ENCODE measurements at regions not wholly inside any gene's neighbourhood (a gene's known extent, or its start where the extent isn't known, plus 50 kb on each side); places are given as distances from the start of the nearest gene placed in this dataset.

DNA sequence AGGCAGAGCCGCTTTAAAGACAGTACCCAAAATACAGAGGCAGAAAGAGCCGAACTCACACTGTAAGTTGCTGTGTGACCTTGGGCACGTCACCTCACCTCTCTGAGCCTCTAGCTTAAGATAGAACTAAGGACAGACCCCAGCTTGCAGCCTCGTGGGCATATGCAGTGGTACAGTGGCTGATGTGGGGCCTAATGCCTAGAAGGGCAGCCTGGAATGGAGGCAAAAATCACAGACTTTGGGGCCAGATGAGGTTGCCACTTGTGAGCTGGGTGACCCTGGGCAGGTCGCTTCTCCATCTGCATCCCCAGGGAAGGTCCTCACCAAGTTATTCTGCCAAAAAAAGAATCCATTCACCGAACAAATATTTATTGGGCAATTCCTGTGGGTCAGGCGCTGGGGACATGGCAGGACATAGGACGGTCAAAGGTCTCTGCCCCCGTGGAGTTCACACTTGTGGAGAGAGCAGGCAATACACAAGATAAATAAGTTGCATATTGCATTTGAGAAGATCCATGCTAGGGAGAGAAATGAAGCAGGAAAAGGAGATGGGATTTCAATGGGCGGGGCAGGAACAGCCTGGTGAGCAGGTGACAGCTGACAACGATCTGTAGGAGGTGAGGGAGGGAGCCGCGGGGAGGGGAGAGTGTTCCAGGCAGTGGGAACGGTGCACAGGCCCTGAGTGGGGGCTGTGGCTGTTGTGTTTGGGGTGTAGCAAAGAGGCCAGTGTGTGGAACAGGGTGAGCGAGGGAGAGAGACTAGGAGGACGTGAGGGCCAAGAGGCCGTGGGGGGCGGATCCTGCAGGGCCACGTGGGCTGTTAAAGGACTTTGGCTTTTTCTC is 115.2 kb downstream of the CEBPB start:
- no peaks in the 10 kb centered on the region for H3K36me3 ChIP-seq (ENCODE audit: control insufficient read depth in 2 of 2, extremely low read depth in 1 of 2, insufficient read depth in 2 of 2, low read length in 2 of 2)
- intact Hi-C loops (cut with micrococcal nuclease), result no loop called here
- no peak overlapping the region for H3K9ac ChIP-seq (replicated peaks; ENCODE audit: extremely low read depth, insufficient read depth, low read length)
- FAIRE-seq (no peak), DNase-seq (ENCODE audit: low read depth, low spot score) (no peak)
- H4K20me1 ChIP-seq (replicated peaks; ENCODE audit: control insufficient read depth, extremely low read depth, insufficient read depth, low read length), result no peaks in the 10 kb centered on the region
- dilution Hi-C loops (cut with MboI; ENCODE audit: extremely low pct_ligation_motif_present, low sequenced_read_pairs), result no loop called here
- H2AFZ ChIP-seq (ENCODE audit: low read depth, low read length), result no peak overlapping the region
- H3K9me3 ChIP-seq (replicated peaks; ENCODE audit: control insufficient read depth, insufficient read depth, low read length), result no peaks in the 10 kb centered on the region
- no peak overlapping the region for H3K4me3 ChIP-seq (replicated peaks in 1 of 3; ENCODE audit: insufficient read depth in 1 of 3, low read depth in 1 of 3, low read length in 3 of 3)
- POLR2A ChIA-PET, result no interaction called here
- TF ChIP-seq JUN (IDR thresholded peaks at IDR 0.05; ENCODE audit: borderline replicate concordance, insufficient read depth, insufficient read length, low read depth) (no peak), POLR2AphosphoS5 (IDR thresholded peaks at IDR 0.05; ENCODE audit: insufficient read depth, low read depth, low read length) (no peak), MYC (IDR thresholded peaks at IDR 0.05; ENCODE audit: low read depth, low read length) (no peak), POLR2A (IDR thresholded peaks at IDR 0.05; ENCODE audit: low read depth, low read length) (no peak)
- no TSS peak for BruUV-seq (replicated peaks)
- H3K27me3 ChIP-seq (ENCODE audit: control insufficient read depth in 2 of 2, insufficient read depth in 2 of 2, low read length in 2 of 2), result no peaks in the 10 kb centered on the region
- peaks cover 9% of the 10 kb centered on the region for H3K4me1 ChIP-seq (ENCODE audit: control insufficient read depth, extremely low read depth, insufficient read depth, low read length)
- H3K79me2 ChIP-seq (ENCODE audit: control insufficient read depth, insufficient read depth, low read length), result no peaks in the 10 kb centered on the region
- no peak overlapping the region for H3K27ac ChIP-seq (ENCODE audit: insufficient read depth, low read depth, low read length)
- CTCF ChIA-PET, result no interaction called here
- no peaks in the 10 kb centered on the region for H3K9me1 ChIP-seq (replicated peaks; ENCODE audit: control insufficient read depth, extremely low read depth, insufficient read depth, low read length)
- no peak overlapping the region for H3K4me2 ChIP-seq (ENCODE audit: insufficient read depth, low read length)

DNA sequence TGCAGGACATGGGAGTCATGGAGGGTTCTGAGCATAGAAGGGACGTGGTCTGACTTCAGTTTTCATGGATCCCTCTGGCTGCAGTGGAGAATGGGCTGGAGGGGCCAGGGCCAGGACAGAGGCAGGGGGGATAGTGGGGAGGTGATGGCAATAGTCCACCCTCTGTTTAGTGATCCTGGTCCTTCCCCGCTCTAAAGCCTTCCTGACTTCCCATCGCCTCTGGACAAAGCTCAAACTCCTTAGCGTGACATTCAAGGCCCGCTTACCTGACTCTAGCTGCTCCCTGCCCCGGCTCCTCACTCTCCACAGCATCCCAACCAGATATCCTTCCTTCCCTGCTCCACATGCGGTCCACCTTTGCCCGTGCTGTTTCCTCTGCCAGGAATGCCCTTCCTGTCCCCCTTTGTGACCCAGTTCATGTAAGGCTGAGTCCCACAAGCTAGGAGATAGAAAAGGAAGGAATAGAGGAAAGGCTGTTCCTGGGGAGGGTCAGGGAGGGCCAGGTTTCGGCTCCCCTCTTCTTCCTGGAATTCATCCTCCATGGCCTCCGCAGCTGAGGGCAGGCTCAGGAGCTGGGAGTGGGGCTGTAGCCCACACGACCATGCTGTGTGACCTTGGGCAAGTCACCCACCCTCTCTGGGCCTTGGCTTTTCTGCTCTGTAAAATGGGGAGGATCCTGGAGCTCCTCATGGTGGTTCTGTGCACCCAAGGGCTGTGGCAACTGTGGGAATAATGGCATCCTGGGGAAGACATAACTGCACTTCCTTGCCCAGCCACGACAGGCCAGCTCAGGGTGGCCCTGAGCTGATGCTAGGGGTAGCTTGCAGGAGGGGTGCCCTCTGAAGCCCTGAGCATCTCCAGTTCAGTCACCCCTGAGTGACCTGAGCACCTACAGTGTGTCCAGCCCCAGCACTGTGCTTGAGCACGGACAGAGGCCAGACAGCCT is 116.1 kb downstream of the CEBPB start:
- no peaks in the 10 kb centered on the region for H3K9me1 ChIP-seq (replicated peaks; ENCODE audit: control insufficient read depth, extremely low read depth, insufficient read depth, low read length)
- BruUV-seq (replicated peaks), result no TSS peak
- no peaks in the 10 kb centered on the region for H3K27me3 ChIP-seq (ENCODE audit: control insufficient read depth in 2 of 2, insufficient read depth in 2 of 2, low read length in 2 of 2)
- intact Hi-C loops (cut with micrococcal nuclease), result no loop called here
- ChIA-PET POLR2A (no interaction called here), CTCF (interaction anchor here (0.9 to 1.3 kb wide), 2 partner anchors 10 to 65 kb away, joined by 3 to 4 read pairs; no protein-coding TSS in a partner anchor)
- FAIRE-seq (no peak), DNase-seq (ENCODE audit: low read depth, low spot score) (no peak)
- no peak for TF ChIP-seq POLR2A (IDR thresholded peaks at IDR 0.05; ENCODE audit: low read depth, low read length)
- no peak for TF ChIP-seq EZH2 (IDR thresholded peaks at IDR 0.05; ENCODE audit: borderline replicate concordance, low read depth, low read length, severe bottlenecking)
- TF ChIP-seq MYC (IDR thresholded peaks at IDR 0.05; ENCODE audit: low read depth, low read length), result no peak
- TF ChIP-seq GATA2 (IDR thresholded peaks at IDR 0.05; ENCODE audit: insufficient read depth, insufficient read length, low read depth, low read length), result no peak
- TF ChIP-seq JUN (IDR thresholded peaks at IDR 0.05; ENCODE audit: borderline replicate concordance, insufficient read depth, insufficient read length, low read depth), result no peak
- TF ChIP-seq FOS (IDR thresholded peaks at IDR 0.05; ENCODE audit: borderline replicate concordance, insufficient read depth, low read length), result no peak
- TF ChIP-seq, protein P1, sequence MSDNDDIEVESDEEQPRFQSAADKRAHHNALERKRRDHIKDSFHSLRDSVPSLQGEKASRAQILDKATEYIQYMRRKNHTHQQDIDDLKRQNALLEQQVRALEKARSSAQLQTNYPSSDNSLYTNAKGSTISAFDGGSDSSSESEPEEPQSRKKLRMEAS (IDR thresholded peaks at IDR 0.05; ENCODE audit: insufficient read depth, insufficient read length), result no peak
- no peak for TF ChIP-seq POLR2AphosphoS5 (IDR thresholded peaks at IDR 0.05; ENCODE audit: insufficient read depth, low read depth, low read length)
- TF ChIP-seq, protein P2, sequence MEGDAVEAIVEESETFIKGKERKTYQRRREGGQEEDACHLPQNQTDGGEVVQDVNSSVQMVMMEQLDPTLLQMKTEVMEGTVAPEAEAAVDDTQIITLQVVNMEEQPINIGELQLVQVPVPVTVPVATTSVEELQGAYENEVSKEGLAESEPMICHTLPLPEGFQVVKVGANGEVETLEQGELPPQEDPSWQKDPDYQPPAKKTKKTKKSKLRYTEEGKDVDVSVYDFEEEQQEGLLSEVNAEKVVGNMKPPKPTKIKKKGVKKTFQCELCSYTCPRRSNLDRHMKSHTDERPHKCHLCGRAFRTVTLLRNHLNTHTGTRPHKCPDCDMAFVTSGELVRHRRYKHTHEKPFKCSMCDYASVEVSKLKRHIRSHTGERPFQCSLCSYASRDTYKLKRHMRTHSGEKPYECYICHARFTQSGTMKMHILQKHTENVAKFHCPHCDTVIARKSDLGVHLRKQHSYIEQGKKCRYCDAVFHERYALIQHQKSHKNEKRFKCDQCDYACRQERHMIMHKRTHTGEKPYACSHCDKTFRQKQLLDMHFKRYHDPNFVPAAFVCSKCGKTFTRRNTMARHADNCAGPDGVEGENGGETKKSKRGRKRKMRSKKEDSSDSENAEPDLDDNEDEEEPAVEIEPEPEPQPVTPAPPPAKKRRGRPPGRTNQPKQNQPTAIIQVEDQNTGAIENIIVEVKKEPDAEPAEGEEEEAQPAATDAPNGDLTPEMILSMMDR (IDR thresholded peaks at IDR 0.05; ENCODE audit: extremely low read depth in 1 of 2, insufficient read depth in 1 of 2, low read depth in 1 of 2, low read length in 2 of 2), result no peak
- no peak overlapping the region for H3K9ac ChIP-seq (replicated peaks; ENCODE audit: extremely low read depth, insufficient read depth, low read length)
- H4K20me1 ChIP-seq (replicated peaks; ENCODE audit: control insufficient read depth, extremely low read depth, insufficient read depth, low read length), result no peaks in the 10 kb centered on the region
- H3K27ac ChIP-seq (ENCODE audit: insufficient read depth, low read depth, low read length), result no peak overlapping the region
- no peak overlapping the region for H3K4me2 ChIP-seq (ENCODE audit: insufficient read depth, low read length)
- no peak overlapping the region for H2AFZ ChIP-seq (ENCODE audit: low read depth, low read length)
- no peaks in the 10 kb centered on the region for H3K36me3 ChIP-seq (ENCODE audit: control insufficient read depth in 2 of 2, extremely low read depth in 1 of 2, insufficient read depth in 2 of 2, low read length in 2 of 2)
- dilution Hi-C loops (cut with MboI; ENCODE audit: extremely low pct_ligation_motif_present, low sequenced_read_pairs), result no loop called here
- H3K79me2 ChIP-seq (ENCODE audit: control insufficient read depth, insufficient read depth, low read length), result no peaks in the 10 kb centered on the region
- H3K9me3 ChIP-seq (replicated peaks; ENCODE audit: control insufficient read depth, insufficient read depth, low read length), result no peaks in the 10 kb centered on the region
- H3K4me3 ChIP-seq (replicated peaks in 1 of 3; ENCODE audit: insufficient read depth in 1 of 3, low read depth in 1 of 3, low read length in 3 of 3), result no peak overlapping the region
- H3K4me1 ChIP-seq (ENCODE audit: control insufficient read depth, extremely low read depth, insufficient read depth, low read length), result peaks cover 9% of the 10 kb centered on the region

All from endothelial cell of umbilical vein (primary cell).